Activated B cell treated with CpG ODN at 0.5 μM for 24 hours (primary cell): ENCODE measurements at regions not wholly inside any gene's neighbourhood (a gene's known extent, or its start where the extent isn't known, plus 50 kb on each side); places are given as distances from the start of the nearest gene placed in this dataset.

Source experiments
- ATAC-seq: fragments of 200-7000 bp; cut with Tn5 transposase; one replicate; pipeline ENCODE4 v1.10.0; 2021; ENCODE audit warnings: low read depth, mild to moderate bottlenecking, moderate library complexity
- CTCF ChIA-PET: fragments of 350-600 bp; sonication (Branson Sonifier 250); formaldehyde crosslinking; loops from one replicate; lab custom pipeline; 2021; ENCODE audit warnings: antibody characterized with exemption; lab: Charles Lee
- POLR2A ChIA-PET: fragments of 350-600 bp; sonication (Branson Sonifier 250); formaldehyde crosslinking; loops from one replicate; lab custom pipeline; 2021; ENCODE audit warnings: antibody characterized with exemption; lab: Charles Lee
- DNase-seq: peaks from one replicate; pipeline ENCODE4 v3.0.0; 2022
- H3K27ac Mint-ChIP-seq: one replicate; pipeline ENCODE4 v1.8.0; 2020; ENCODE audit warnings: mixed read lengths
- H3K27me3 Mint-ChIP-seq: one replicate; pipeline ENCODE4 v1.8.0; 2021; ENCODE audit warnings: mixed read lengths
- H3K36me3 Mint-ChIP-seq: one replicate; pipeline ENCODE4 v1.8.0; 2021; ENCODE audit warnings: low read depth, mixed read lengths
- H3K4me1 Mint-ChIP-seq: one replicate; pipeline ENCODE4 v1.8.0; 2021; ENCODE audit warnings: mixed read lengths
- H3K4me3 Mint-ChIP-seq: one replicate; pipeline ENCODE4 v1.8.0; 2020; ENCODE audit warnings: mild to moderate bottlenecking, mixed read lengths
- H3K9me3 Mint-ChIP-seq: one replicate; pipeline ENCODE4 v1.8.0; 2020; ENCODE audit warnings: mixed read lengths
- intact Hi-C: fragments of 100-400 bp; cut with micrococcal nuclease; formaldehyde crosslinking; loops from one replicate; pipeline ENCODE4 v1.15.1; 2024
- TF ChIP-seq, protein P1 (sequence below): fragments of 200-600 bp; IDR thresholded peaks from one replicate; pipeline ENCODE4 v1.8.0; 2022; ENCODE audit warnings: antibody characterized with exemption, mild to moderate bottlenecking

DNA sequence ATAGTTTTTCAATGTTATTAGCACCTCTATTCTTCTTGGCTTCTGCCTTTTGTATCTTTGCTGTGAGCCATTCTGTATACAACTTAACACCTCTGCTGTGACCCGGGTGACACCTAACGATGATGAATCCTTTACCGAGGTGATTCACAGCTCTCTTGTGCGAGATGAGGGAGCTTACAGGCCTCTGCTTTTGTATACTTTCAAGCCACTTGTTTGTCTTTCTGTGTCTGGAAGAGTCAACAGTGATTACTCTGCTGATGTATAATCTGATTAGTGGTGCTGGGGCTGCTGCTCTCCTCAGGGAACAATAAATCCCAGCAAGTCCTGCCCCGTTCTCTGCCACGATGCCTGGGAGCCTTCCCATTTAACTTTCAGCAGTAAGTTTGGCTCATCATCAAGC lies 442.9 kb upstream of the SGCD start:
- H3K4me1 Mint-ChIP-seq: no peaks in the 10 kb centered on the region
- peaks cover 2% of the 10 kb centered on the region for H3K9me3 Mint-ChIP-seq
- DNase-seq (no peak), ATAC-seq (no peak)
- ChIA-PET POLR2A (no interaction called here), CTCF (no interaction called here)
- intact Hi-C loops: no loop called here
- no peak overlapping the region for H3K4me3 Mint-ChIP-seq
- TF ChIP-seq, protein P1, sequence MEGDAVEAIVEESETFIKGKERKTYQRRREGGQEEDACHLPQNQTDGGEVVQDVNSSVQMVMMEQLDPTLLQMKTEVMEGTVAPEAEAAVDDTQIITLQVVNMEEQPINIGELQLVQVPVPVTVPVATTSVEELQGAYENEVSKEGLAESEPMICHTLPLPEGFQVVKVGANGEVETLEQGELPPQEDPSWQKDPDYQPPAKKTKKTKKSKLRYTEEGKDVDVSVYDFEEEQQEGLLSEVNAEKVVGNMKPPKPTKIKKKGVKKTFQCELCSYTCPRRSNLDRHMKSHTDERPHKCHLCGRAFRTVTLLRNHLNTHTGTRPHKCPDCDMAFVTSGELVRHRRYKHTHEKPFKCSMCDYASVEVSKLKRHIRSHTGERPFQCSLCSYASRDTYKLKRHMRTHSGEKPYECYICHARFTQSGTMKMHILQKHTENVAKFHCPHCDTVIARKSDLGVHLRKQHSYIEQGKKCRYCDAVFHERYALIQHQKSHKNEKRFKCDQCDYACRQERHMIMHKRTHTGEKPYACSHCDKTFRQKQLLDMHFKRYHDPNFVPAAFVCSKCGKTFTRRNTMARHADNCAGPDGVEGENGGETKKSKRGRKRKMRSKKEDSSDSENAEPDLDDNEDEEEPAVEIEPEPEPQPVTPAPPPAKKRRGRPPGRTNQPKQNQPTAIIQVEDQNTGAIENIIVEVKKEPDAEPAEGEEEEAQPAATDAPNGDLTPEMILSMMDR: no peak
- no peaks in the 10 kb centered on the region for H3K36me3 Mint-ChIP-seq
- H3K27me3 Mint-ChIP-seq: no peaks in the 10 kb centered on the region
- H3K27ac Mint-ChIP-seq: no peak overlapping the region

DNA sequence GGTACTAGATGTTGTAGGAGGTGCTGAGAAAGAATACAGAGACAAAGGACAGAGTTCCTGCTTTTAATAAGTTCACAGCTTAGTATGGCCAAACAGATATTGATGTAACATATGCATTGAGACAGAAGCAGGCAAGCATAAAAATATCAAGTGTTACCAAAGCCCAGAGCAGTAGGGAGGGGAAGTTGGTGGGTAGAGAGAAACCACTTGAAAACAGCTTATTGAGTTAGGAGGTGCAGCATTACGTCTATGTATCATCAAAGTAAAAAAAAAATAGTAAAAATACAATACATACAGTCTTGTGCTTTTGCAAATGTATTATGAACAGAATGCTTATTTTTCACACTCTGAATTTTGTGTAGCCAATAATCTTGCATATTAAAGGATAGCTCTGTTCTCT lies 441.8 kb upstream of the SGCD start:
- Mint-ChIP-seq H3K4me3 (no peak overlapping the region), H3K27ac (no peak overlapping the region), H3K4me1 (no peaks in the 10 kb centered on the region), H3K27me3 (no peaks in the 10 kb centered on the region), H3K9me3 (peaks cover 2% of the 10 kb centered on the region), H3K36me3 (no peaks in the 10 kb centered on the region)
- TF ChIP-seq, protein P1: no peak
- DNase-seq (no peak), ATAC-seq (no peak)
- POLR2A ChIA-PET: no interaction called here
- intact Hi-C loops: no loop called here
- CTCF ChIA-PET: no interaction called here

DNA sequence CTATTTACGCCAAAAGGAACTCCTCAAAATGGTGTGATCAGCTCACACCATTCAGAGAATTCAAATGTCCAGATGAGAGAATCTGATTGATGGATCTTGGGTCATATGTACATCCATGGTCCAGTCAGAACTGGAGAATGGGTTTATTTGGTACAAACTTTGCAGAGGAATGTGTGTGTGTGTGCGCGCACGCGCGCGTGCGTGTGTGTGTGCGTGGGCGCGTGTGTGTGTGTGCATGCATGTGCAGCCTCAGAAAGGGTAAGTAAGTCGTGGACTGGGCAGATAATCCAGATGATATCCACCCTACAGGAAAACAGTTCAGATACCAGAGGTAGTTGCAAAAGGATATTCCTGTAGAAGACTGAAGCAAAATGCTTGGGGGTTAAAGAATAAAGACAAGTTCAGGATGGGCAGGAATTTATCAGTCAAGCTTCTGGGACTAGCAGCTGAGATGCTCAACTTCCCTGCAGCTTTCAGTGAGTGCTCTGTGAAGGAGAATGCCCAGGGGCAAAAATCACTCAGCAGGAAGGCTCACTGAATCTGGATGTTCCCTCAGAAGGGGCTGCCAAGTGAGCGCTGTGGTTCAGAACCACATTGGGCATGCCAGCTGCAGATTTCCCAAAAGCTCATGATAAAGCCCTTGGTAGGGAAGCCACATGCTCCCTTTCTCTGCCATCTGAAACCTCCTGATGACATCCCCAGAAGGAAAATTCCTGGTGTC lies 440.5 kb upstream of the SGCD start:
- TF ChIP-seq, protein P1: no peak
- Mint-ChIP-seq H3K4me1 (no peaks in the 10 kb centered on the region), H3K4me3 (no peak overlapping the region), H3K36me3 (no peaks in the 10 kb centered on the region), H3K27ac (no peak overlapping the region), H3K9me3 (peaks cover 2% of the 10 kb centered on the region), H3K27me3 (no peaks in the 10 kb centered on the region)
- ChIA-PET POLR2A (no interaction called here), CTCF (no interaction called here)
- intact Hi-C loops: no loop called here
- ATAC-seq (no peak), DNase-seq (no peak)

DNA sequence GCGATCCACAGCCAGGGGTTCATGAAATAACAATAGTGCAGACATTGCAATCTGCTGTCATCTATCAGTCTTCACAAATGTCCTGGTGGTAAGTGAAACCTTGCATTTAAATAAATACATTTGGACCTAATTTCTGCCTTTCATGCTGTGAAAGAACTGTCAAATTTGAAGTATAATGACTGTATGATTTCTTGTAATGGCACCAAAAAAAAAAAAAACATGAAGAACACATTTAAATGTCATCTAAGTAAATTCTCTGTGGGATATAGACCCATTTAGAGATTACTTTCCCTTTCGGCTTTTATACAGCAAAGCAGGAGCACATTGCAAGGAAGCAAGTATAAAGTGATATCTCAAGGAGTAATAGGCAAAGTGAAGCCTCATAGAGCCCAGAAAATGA lies 431.5 kb upstream of the SGCD start:
- H3K27me3 Mint-ChIP-seq: no peaks in the 10 kb centered on the region
- peaks cover 2% of the 10 kb centered on the region for H3K9me3 Mint-ChIP-seq
- H3K4me1 Mint-ChIP-seq: no peaks in the 10 kb centered on the region
- TF ChIP-seq, protein P1: no peak
- H3K4me3 Mint-ChIP-seq: no peak overlapping the region
- ATAC-seq (no peak), DNase-seq (no peak)
- no peak overlapping the region for H3K27ac Mint-ChIP-seq
- H3K36me3 Mint-ChIP-seq: no peaks in the 10 kb centered on the region
- intact Hi-C loops: no loop called here
- ChIA-PET POLR2A (no interaction called here), CTCF (no interaction called here)

GRCh38 chr5:155897761-155898160 lies 429.2 kb upstream of the SGCD start:
- H3K27ac Mint-ChIP-seq: no peak overlapping the region
- intact Hi-C loops: no loop called here
- TF ChIP-seq, protein P1: no peak
- H3K27me3 Mint-ChIP-seq: no peaks in the 10 kb centered on the region
- no peak for ATAC-seq
- H3K4me3 Mint-ChIP-seq: no peak overlapping the region
- peaks cover under 1% of the 10 kb centered on the region for H3K9me3 Mint-ChIP-seq
- CTCF ChIA-PET: no interaction called here
- DNase-seq: no peak
- no peaks in the 10 kb centered on the region for H3K36me3 Mint-ChIP-seq
- POLR2A ChIA-PET: no interaction called here
- no peaks in the 10 kb centered on the region for H3K4me1 Mint-ChIP-seq
